AG04450 (cell line): ENCODE measurements at regions not wholly inside any gene's neighbourhood (a gene's known extent, or its start where the extent isn't known, plus 50 kb on each side); places are given as distances from the start of the nearest gene placed in this dataset.

Source experiments
- CTCF ChIA-PET: fragments of 300-600, 350-600 bp; formaldehyde crosslinking; extraction: SDS; loops from one replicate; lab custom pipeline; 2022; ENCODE audit warnings: antibody characterized with exemption, inconsistent platforms; lab: Charles Lee
- POLR2A ChIA-PET: fragments of 350-600 bp; formaldehyde crosslinking; extraction: SDS; loops from one replicate; lab custom pipeline; 2021; ENCODE audit warnings: antibody characterized with exemption, inconsistent platforms; lab: Yijun Ruan, JAX
- DNase-seq: peaks from one replicate; pipeline ENCODE4 v3.0.0-alpha.2; 2011; ENCODE audit warnings: low read depth, low spot score
- H3K27ac ChIP-seq: one replicate; pipeline ENCODE4 v1.5.1; 2012; ENCODE audit warnings: low read depth, low read length, control low read depth
- H3K27me3 ChIP-seq: one replicate; pipeline ENCODE4 v1.6.0; 2012; ENCODE audit warnings: low read length; ENCODE audit not compliant: control insufficient read depth, insufficient read depth
- H3K4me3 ChIP-seq: 2 replicates; pipeline ENCODE4 v1.5.1; 2011; ENCODE audit warnings: mild to moderate bottlenecking, low read depth, low read length, control low read depth
- H3K9me3 ChIP-seq: 2 replicates; pipeline ENCODE4 v1.5.1; 2012; ENCODE audit warnings: low read length; ENCODE audit not compliant: control insufficient read depth, insufficient read depth
- TF ChIP-seq, protein P1 (sequence below): IDR thresholded peaks from 2 replicates; pipeline ENCODE4 v1.5.1; 2011; ENCODE audit warnings: low read depth, low read length, control low read depth, inconsistent platforms

DNA sequence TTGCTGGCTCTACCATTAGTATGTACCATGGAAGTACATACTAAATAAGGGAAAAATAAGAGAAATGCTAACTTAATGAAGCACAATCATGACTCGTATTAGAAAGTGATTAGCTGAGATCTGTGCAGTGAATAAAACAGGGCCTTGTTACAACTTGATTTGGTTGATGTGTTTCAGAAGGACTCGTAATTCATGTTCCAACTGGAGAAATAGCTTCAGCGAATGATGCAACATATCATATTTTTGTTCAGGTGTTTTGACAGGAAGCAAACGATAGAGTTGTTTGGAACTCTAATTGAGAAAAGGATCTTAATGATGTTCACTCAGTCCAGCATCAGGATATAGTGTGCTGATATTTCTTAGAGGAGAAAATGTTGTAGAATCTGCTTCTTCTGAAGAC, 474.6 kb upstream of the WWC1 start:
- Histone ChIP-seq H3K27me3 (peaks cover 11% of the 10 kb centered on the region), H3K4me3 (no peak overlapping the region), H3K27ac (no peak overlapping the region), H3K9me3 (no peaks in the 10 kb centered on the region)
- POLR2A ChIA-PET = no interaction called here
- CTCF ChIA-PET = no interaction called here
- DNase-seq = no peak
- TF ChIP-seq, protein P1, sequence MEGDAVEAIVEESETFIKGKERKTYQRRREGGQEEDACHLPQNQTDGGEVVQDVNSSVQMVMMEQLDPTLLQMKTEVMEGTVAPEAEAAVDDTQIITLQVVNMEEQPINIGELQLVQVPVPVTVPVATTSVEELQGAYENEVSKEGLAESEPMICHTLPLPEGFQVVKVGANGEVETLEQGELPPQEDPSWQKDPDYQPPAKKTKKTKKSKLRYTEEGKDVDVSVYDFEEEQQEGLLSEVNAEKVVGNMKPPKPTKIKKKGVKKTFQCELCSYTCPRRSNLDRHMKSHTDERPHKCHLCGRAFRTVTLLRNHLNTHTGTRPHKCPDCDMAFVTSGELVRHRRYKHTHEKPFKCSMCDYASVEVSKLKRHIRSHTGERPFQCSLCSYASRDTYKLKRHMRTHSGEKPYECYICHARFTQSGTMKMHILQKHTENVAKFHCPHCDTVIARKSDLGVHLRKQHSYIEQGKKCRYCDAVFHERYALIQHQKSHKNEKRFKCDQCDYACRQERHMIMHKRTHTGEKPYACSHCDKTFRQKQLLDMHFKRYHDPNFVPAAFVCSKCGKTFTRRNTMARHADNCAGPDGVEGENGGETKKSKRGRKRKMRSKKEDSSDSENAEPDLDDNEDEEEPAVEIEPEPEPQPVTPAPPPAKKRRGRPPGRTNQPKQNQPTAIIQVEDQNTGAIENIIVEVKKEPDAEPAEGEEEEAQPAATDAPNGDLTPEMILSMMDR = no peak

DNA sequence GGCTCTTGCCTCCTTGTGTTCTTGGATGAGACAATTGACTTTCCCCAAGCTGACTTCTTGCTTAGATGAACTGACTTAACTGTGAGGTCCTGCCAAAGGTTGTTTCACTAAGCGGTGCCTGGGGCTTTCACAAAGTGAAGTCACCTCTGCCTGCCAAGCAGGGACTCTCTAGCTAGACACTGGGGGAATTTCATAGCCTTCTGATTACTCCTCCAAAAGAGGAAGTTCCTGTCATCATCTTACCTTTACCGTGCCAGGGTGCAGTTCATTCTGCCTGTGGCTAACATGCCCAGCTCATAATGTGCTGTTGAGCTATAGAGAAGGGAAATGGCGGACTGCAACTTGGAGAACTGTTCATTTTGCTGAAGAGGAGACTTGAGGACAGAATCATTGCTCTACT, 472.0 kb upstream of the WWC1 start:
- DNase-seq = no peak
- ChIA-PET CTCF (no interaction called here), POLR2A (no interaction called here)
- H3K9me3 ChIP-seq = no peaks in the 10 kb centered on the region
- H3K27me3 ChIP-seq = peaks cover 16% of the 10 kb centered on the region
- H3K4me3 ChIP-seq = no peak overlapping the region
- no peak overlapping the region for H3K27ac ChIP-seq
- TF ChIP-seq, protein P1 = no peak

DNA sequence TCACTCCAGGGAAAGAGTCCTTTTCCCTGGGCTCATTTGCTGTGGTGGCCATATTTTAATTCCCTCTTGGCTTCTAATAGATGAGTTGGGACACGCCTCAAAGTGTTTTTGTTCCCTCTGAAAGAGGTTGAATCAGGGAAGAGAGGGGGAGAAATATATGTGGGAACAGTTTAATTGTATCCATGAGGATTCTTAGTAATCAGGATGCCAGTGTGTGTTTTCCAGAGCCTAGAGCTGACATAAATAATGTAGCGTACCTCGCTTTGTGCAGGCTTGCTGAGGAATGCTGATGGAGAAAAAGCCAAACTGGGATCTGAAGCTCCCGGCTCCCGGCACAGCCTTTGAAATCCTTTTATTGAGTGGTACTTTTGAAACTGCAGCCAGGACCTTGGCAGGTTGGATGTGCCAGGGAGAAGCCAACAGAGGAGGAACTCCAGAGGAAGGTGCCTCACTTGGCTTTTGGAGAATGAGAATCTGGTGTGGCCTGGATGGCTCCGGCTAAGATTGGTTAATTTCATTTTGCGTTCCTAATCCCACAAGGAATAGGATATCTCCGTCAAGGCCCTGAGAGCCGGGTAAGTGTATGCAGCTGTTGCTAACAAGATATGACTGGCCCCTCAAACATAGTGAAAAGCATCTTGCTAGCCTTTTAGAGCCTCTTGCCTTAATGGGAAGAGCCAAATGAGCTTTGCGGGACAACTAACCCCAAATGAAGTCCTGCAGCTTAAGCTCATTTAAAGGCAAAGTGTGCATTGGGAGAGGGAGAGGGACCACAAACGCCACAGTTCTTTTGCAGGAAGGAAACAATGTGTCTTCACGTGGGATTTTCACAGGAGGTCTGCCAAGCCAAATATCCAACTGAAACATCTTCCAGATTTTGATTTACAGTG, 471.1 kb upstream of the WWC1 start:
- Histone ChIP-seq H3K9me3 (no peaks in the 10 kb centered on the region), H3K4me3 (no peak overlapping the region), H3K27me3 (peaks cover 16% of the 10 kb centered on the region), H3K27ac (no peak overlapping the region)
- no peak for DNase-seq
- ChIA-PET CTCF (no interaction called here), POLR2A (no interaction called here)
- TF ChIP-seq, protein P1 = no peak

DNA sequence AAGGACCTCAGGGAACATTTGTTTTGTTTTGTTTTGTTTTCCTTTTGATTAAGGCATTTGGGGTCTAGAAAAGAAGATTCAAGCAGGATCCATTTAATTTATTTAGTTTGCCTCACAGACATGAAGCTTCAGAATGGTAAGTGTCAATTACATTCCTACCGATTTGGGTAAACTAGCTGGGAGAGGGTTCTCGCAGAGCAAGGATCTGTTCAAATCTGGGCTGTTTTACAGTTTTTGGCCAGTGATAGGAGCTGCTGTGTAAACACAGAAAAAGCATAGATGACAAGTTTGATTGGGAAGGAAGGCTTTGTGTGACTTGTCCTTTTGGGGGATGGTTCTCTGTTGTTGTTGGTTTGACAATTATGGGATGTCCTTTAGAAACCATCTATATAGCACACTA, 470.3 kb upstream of the WWC1 start:
- ChIA-PET POLR2A (no interaction called here), CTCF (no interaction called here)
- peaks cover 16% of the 10 kb centered on the region for H3K27me3 ChIP-seq
- H3K9me3 ChIP-seq = no peaks in the 10 kb centered on the region
- TF ChIP-seq, protein P1 = no peak
- H3K4me3 ChIP-seq = no peak overlapping the region
- no peak overlapping the region for H3K27ac ChIP-seq
- no peak for DNase-seq

DNA sequence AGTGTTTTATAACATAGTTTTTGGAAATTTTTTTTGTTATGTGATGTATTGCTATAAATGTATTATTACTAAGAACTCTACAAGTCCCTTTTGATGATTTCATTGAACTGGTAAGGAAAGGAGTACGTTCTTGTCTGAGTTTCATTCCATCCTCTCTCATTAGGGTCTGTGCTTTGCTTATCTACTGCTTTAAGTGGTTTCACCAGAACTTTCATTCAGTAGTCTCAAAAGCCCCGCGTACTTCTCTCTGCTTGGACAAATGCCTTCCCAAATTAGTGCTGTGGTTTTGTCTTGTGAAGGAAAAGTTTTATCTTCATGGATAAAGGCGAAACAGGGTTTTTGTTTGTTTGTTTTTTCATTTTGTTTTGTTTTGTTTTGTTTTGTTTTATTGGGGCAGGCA, 469.8 kb upstream of the WWC1 start:
- CTCF ChIA-PET = no interaction called here
- POLR2A ChIA-PET = no interaction called here
- TF ChIP-seq, protein P1 = no peak
- Histone ChIP-seq H3K27ac (no peak overlapping the region), H3K4me3 (no peak overlapping the region), H3K27me3 (peaks cover 16% of the 10 kb centered on the region), H3K9me3 (no peaks in the 10 kb centered on the region)
- no peak for DNase-seq
